HepG2 (cell line): ENCODE measurements at regions not wholly inside any gene's neighbourhood (a gene's known extent, or its start where the extent isn't known, plus 50 kb on each side); places are given as distances from the start of the nearest gene placed in this dataset.

Source experiments
- ATAC-seq: fragments of 200-7000 bp; cut with Tn5 transposase; 3 replicates; pipeline ENCODE4 v1.9.1; 2020; ENCODE audit warnings: mild to moderate bottlenecking, moderate library complexity
- BruUV-seq: library from RNA; stranded (reverse); fragments of 400-500 nt; replicated peaks from 2 replicates; lab custom pipeline; 2021; lab: Mats Ljungman, UMichigan
- CTCF ChIA-PET: fragments of 300-600 bp; formaldehyde crosslinking; extraction: SDS; loops from one replicate; lab custom pipeline; 2021; ENCODE audit warnings: low total read pairs, inconsistent platforms, low intra/inter-chr PET ratio; lab: Yijun Ruan, JAX
- POLR2A ChIA-PET: fragments of 350-600 bp; sonication (Branson Sonifier 250); formaldehyde crosslinking; loops from one replicate; lab custom pipeline; 2020; ENCODE audit warnings: antibody characterized with exemption, inconsistent platforms; lab: Yijun Ruan, JAX
- DNase-seq: peaks from one replicate; pipeline ENCODE4 v3.0.0-alpha.2; 2015; ENCODE audit warnings: low spot score
- FAIRE-seq: peaks from 3 replicates; lab custom pipeline; 2011; peaks lifted over from hg19 to GRCh38; lab: Jason Lieb, UNC
- H2AFZ ChIP-seq: one replicate; pipeline ENCODE4 v1.6.1; 2011; ENCODE audit warnings: low read length, inconsistent platforms
- H3K27ac ChIP-seq: fragments of 300-600 bp; 3 replicates; pipeline ENCODE4 v1.8.0; 2011; ENCODE audit warnings: mixed run types, mild to moderate bottlenecking, mixed read lengths, low read length, inconsistent platforms; ENCODE audit not compliant: insufficient read depth; ENCODE audit errors: extremely low read length
- H3K27me3 ChIP-seq, 2 experiments: fragments of 200-600 bp in 1 of 2; 2 replicates in 1 of 2; 3 replicates in 1 of 2; pipeline versions ENCODE4 v1.6.0 to v1.8.0; 2011; ENCODE audit warnings: low read length in 2 of 2, mild to moderate bottlenecking in 2 of 2, moderate library complexity in 2 of 2, inconsistent platforms in 1 of 2; ENCODE audit not compliant: insufficient read depth in 2 of 2, control insufficient read depth in 1 of 2
- H3K36me3 ChIP-seq, 2 experiments: fragments of 200-600 bp in 1 of 2; replicated peaks in 1 of 2; 2 replicates in 1 of 2; 3 replicates in 1 of 2; pipeline versions ENCODE4 v1.5.1 to v1.8.0; 2011; ENCODE audit warnings: low read length in 2 of 2, inconsistent platforms in 1 of 2; ENCODE audit not compliant: insufficient read depth in 2 of 2, control insufficient read depth in 1 of 2
- H3K4me1 ChIP-seq: 2 replicates; pipeline ENCODE4 v1.5.1; 2012; ENCODE audit warnings: low read length, inconsistent platforms; ENCODE audit not compliant: insufficient read depth
- H3K4me2 ChIP-seq: 2 replicates; pipeline ENCODE4 v1.6.0; 2011; ENCODE audit warnings: low read depth, low read length, inconsistent platforms
- H3K4me3 ChIP-seq, 3 experiments: fragments of 200-600 bp in 1 of 3; sonication (generic), shearing (Covaris generic) in 1 of 3; replicated peaks in 1 of 3; 2 replicates each; pipeline ENCODE4 v1.5.1; 2011 to 2016; ENCODE audit warnings: low read length in 3 of 3, inconsistent platforms in 2 of 3, low read depth in 2 of 3, mild to moderate bottlenecking in 2 of 3, control low read depth in 1 of 3, mixed read lengths in 1 of 3; ENCODE audit not compliant: insufficient read depth in 1 of 3
- H3K79me2 ChIP-seq: one replicate; pipeline ENCODE4 v1.6.1; 2011; ENCODE audit warnings: low read length, inconsistent platforms; ENCODE audit not compliant: insufficient read depth
- H3K9ac ChIP-seq: 2 replicates; pipeline ENCODE4 v1.6.0; 2011; ENCODE audit warnings: mild to moderate bottlenecking, low read depth, low read length, inconsistent platforms; ENCODE audit not compliant: insufficient read depth
- H3K9me3 ChIP-seq: 2 replicates; pipeline ENCODE4 v1.5.1; 2012; ENCODE audit warnings: mild to moderate bottlenecking, low read length
- H4K20me1 ChIP-seq: 2 replicates; pipeline ENCODE4 v1.6.0; 2011; ENCODE audit warnings: inconsistent platforms, mild to moderate bottlenecking, low read length, moderate library complexity; ENCODE audit not compliant: insufficient read depth
- HIC2 ChIP-seq: sonication (generic); formaldehyde crosslinking; IDR thresholded peaks from 2 replicates; pipeline ENCODE4 v1.9.0; 2022; ENCODE audit warnings: low read depth, missing genetic modification reagents
- NFYC ChIP-seq: IDR thresholded peaks from 2 replicates; pipeline ENCODE4 v1.6.1; 2016; ENCODE audit warnings: missing genetic modification reagents, missing compliant biosample characterization
- RAD21 ChIP-seq: fragments of 450-650 bp; formaldehyde crosslinking; IDR thresholded peaks from 2 replicates; pipeline ENCODE4 v1.5.0; 2020; ENCODE audit warnings: mild to moderate bottlenecking
- RERE ChIP-seq: IDR thresholded peaks from 2 replicates; pipeline ENCODE4 v1.6.1; 2016; ENCODE audit warnings: low read depth, missing genetic modification reagents, missing compliant biosample characterization
- ZNF282 ChIP-seq: fragments of 450-650 bp; IDR thresholded peaks from 2 replicates; pipeline ENCODE4 v1.6.1; 2018; ENCODE audit not compliant: partially characterized antibody
- ZNF547 ChIP-seq: sonication (generic); formaldehyde crosslinking; IDR thresholded peaks from 2 replicates; pipeline ENCODE4 v1.5.1; 2020; ENCODE audit warnings: mild to moderate bottlenecking, missing genetic modification reagents
- ZNF749 ChIP-seq: sonication (generic); formaldehyde crosslinking; IDR thresholded peaks from 2 replicates; pipeline ENCODE4 v1.8.0; 2022; ENCODE audit warnings: mild to moderate bottlenecking, missing genetic modification reagents, moderate library complexity, borderline replicate concordance
- WGBS: methylation state at CpG from one replicate; pipeline ENCODE4 v1.1.6; 2017; ENCODE audit warnings: low lambda C conversion rate; 5-methylcytosine and 5-hydroxymethylcytosine counted together
- in situ Hi-C: cut with HindIII; loops from 2 replicates; pipeline ENCODE4 v1.10.0; 2017; ENCODE audit warnings: low pct_unique_long_range_greater_than_20kb; ENCODE audit not compliant: extremely low pct_ligation_motif_present
- intact Hi-C: fragments of 100-400 bp; cut with micrococcal nuclease; formaldehyde crosslinking; loops from one replicate; pipeline ENCODE4 v1.10.0; 2022; ENCODE audit not compliant: unreplicated experiment
- TF ChIP-seq, protein P1 (sequence below): sonication (generic); formaldehyde crosslinking; IDR thresholded peaks from 2 replicates; pipeline ENCODE4 v1.4.0; 2020; ENCODE audit warnings: mild to moderate bottlenecking, missing genetic modification reagents

GRCh38 chr15:70210528-70210927, 112.8 kb upstream of the TLE3 start (continued):
- TF ChIP-seq RAD21 (CRISPR knock-in tag) = peak; percentile 33; the same call in 1 of the 2 replicates
- TF ChIP-seq, all 625 proteins: peak for 4

DNA sequence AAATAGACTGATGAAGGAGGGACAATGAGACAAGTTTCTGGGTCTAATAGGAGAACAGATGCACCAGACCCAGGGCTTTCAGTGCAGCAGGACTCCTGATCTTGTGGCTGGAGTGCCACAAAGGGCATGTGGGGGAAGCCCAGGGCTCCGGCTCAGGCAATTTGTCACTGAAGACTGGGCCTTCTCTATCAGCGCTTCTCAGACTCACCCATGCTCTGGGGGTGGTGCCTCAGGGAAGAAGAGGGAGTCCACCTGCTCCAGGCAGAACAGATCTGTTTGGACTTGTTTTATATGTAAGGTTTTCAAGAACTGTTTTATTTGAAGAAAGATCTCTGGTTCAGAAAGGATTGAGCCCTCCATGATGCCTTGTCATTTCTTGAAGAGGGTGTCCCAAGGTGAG, 112.4 kb upstream of the TLE3 start:
- no peak overlapping the region for H3K27ac ChIP-seq
- H3K4me1 ChIP-seq = no peaks in the 10 kb centered on the region
- 56% methylated on average over 2 of the region's 2 CpGs for WGBS
- no peaks in the 10 kb centered on the region for H3K36me3 ChIP-seq
- no peaks in the 10 kb centered on the region for H3K9me3 ChIP-seq
- no peaks in the 10 kb centered on the region for H3K79me2 ChIP-seq
- POLR2A ChIA-PET = no interaction called here
- no peak overlapping the region for H3K9ac ChIP-seq
- CTCF ChIA-PET = no interaction called here
- FAIRE-seq (no peak), DNase-seq (no peak), ATAC-seq (no peak)
- H3K4me3 ChIP-seq = no peak overlapping the region
- no TSS peak for BruUV-seq
- in situ Hi-C loops = no loop called here
- H4K20me1 ChIP-seq = peaks cover 3% of the 10 kb centered on the region; the same call in 1 of the 2 replicates
- H3K27me3 ChIP-seq = peaks cover 3 to 48% of the 10 kb centered on the region in 2 experiments
- no peak overlapping the region for H2AFZ ChIP-seq
- no peak overlapping the region for H3K4me2 ChIP-seq
- intact Hi-C loops = no loop called here
- TF ChIP-seq, protein P1, sequence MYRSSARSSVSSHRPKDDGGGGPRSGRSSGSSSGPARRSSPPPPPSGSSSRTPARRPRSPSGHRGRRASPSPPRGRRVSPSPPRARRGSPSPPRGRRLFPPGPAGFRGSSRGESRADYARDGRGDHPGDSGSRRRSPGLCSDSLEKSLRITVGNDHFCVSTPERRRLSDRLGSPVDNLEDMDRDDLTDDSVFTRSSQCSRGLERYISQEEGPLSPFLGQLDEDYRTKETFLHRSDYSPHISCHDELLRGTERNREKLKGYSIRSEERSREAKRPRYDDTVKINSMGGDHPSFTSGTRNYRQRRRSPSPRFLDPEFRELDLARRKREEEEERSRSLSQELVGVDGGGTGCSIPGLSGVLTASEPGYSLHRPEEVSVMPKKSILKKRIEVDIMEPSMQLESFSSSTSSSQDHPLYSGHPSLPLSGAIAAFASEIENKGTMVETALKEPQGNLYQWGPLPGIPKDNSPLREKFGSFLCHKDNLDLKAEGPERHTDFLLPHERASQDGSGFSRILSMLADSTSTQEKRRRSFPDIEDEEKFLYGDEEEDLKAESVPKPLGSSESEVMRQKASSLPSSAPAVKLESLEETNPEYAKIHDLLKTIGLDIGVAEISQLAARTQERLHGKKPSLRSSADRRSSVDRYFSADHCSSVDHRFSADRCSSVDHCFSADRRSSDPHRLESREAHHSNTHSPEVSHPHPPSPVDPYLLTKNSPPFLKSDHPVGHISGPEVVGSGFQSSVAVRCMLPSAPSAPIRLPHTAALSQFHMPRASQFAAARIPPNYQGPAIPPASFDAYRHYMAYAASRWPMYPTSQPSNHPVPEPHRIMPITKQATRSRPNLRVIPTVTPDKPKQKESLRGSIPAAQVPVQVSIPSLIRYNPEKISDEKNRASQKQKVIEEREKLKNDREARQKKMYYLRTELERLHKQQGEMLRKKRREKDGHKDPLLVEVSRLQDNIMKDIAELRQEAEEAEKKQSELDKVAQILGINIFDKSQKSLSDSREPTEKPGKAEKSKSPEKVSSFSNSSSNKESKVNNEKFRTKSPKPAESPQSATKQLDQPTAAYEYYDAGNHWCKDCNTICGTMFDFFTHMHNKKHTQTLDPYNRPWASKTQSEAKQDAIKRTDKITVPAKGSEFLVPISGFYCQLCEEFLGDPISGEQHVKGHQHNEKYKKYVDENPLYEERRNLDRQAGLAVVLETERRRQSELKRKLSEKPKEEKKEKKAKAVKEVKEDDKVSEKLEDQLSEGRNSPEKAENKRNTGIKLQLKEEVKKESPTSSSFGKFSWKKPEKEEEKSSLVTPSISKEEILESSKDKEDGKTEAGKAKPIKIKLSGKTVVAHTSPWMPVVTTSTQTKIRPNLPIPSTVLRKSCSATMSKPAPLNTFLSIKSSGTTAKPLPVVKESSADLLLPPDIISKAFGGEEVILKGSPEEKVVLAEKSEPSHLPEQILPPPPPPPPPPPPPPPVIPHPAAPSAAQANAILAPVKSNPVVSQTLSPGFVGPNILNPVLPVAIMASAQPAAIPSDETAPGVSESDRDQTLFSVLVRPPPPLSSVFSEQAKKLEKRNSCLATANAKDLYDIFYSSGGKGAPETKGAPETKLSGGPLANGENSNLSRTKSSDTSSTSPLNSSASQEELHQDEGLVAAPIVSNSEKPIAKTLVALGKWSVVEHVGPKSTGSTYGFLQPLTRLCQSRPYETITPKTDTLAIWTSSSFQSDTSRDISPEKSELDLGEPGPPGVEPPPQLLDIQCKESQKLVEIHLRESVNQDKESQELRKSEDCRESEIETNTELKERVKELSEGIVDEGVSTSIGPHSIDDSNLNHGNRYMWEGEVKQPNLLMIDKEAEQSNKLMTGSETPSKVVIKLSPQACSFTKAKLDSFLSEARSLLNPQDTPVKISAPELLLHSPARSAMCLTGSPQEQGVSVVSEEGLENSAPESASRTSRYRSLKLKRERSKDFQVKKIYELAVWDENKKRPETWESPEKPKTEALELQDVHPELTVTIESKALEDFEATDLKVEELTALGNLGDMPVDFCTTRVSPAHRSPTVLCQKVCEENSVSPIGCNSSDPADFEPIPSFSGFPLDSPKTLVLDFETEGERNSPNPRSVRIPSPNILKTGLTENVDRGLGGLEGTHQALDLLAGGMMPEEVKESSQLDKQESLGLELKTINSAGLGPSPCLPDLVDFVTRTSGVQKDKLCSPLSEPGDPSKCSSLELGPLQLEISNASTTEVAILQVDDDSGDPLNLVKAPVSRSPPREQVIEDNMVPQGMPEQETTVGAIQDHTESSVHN (CRISPR knock-in tag) = no peak
- TF ChIP-seq ZNF547 (CRISPR knock-in tag) (no peak), ZNF282 (no peak), RERE (no peak), NFYC (CRISPR knock-in tag) (no peak), ZNF749 (no peak), HIC2 (CRISPR knock-in tag) (no peak)
